ENCODE measurements at regions not wholly inside any gene's neighbourhood (a gene's known extent, or its start where the extent isn't known, plus 50 kb on each side); places are given as distances from the start of the nearest gene placed in this dataset.

GRCh38 chr6:113194090-113194489 is 663.1 kb upstream of the MARCKS start:
- Histone ChIP-seq H3K27me3 (no peaks in the 10 kb centered on the region), H3K36me3 (no peaks in the 10 kb centered on the region), H3K4me3 (no peak overlapping the region), H3K9me3 (no peaks in the 10 kb centered on the region), H3K27ac (no peak overlapping the region), H3K4me1 (no peaks in the 10 kb centered on the region)
- intact Hi-C loops (cut with DNase I) = no loop called here
- TF ChIP-seq CTCF (IDR thresholded peaks at IDR 0.05) (no peak), POLR2A (IDR thresholded peaks at IDR 0.05) (no peak)
- DNase-seq = no peak
- 66 to 70% methylated on average over 2 of the region's 2 CpGs for WGBS, 2 donors

GRCh38 chr6:113202852-113203714 is 654.1 kb upstream of the MARCKS start:
- intact Hi-C loops (cut with DNase I) = no loop called here
- 78 to 90% methylated on average over 4 of the region's 4 CpGs for WGBS, 2 donors
- Histone ChIP-seq H3K27ac (no peak overlapping the region), H3K4me1 (no peaks in the 10 kb centered on the region), H3K9me3 (no peaks in the 10 kb centered on the region), H3K4me3 (no peak overlapping the region), H3K36me3 (no peaks in the 10 kb centered on the region), H3K27me3 (no peaks in the 10 kb centered on the region)
- DNase-seq = no peak
- TF ChIP-seq POLR2A (IDR thresholded peaks at IDR 0.05) (no peak), CTCF (IDR thresholded peaks at IDR 0.05) (no peak)

GRCh38 chr6:113203715-113204110 is 653.4 kb upstream of the MARCKS start:
- Histone ChIP-seq H3K27ac (no peak overlapping the region), H3K9me3 (no peaks in the 10 kb centered on the region), H3K27me3 (no peaks in the 10 kb centered on the region), H3K4me1 (no peaks in the 10 kb centered on the region), H3K4me3 (no peak overlapping the region), H3K36me3 (no peaks in the 10 kb centered on the region)
- 87 to 94% methylated on average over 4 of the region's 4 CpGs for WGBS, 2 donors
- intact Hi-C loops (cut with DNase I) = no loop called here
- DNase-seq = no peak
- TF ChIP-seq CTCF (IDR thresholded peaks at IDR 0.05) (no peak), POLR2A (IDR thresholded peaks at IDR 0.05) (no peak)

- H3K27ac ChIP-seq = no peak overlapping the region
- H3K4me3 ChIP-seq = no peak overlapping the region
- H3K36me3 ChIP-seq = no peaks in the 10 kb centered on the region
- TF ChIP-seq POLR2A (IDR thresholded peaks at IDR 0.05) = no peak
- no peak for TF ChIP-seq CTCF (IDR thresholded peaks at IDR 0.05)
- WGBS, 2 donors = 73 to 90% methylated on average over 1 of the region's 1 CpG
- intact Hi-C loops (cut with DNase I) = no loop called here
- H3K9me3 ChIP-seq = no peaks in the 10 kb centered on the region
- no peaks in the 10 kb centered on the region for H3K27me3 ChIP-seq
- DNase-seq = no peak
- no peaks in the 10 kb centered on the region for H3K4me1 ChIP-seq
Observed at GRCh38 chr6:113205553-113205952, 651.6 kb upstream of the MARCKS start.

GRCh38 chr6:113208726-113209125 is 648.4 kb upstream of the MARCKS start:
- TF ChIP-seq POLR2A (IDR thresholded peaks at IDR 0.05) = no peak
- no peak for TF ChIP-seq CTCF (IDR thresholded peaks at IDR 0.05)
- Histone ChIP-seq H3K27me3 (no peaks in the 10 kb centered on the region), H3K4me3 (no peak overlapping the region), H3K9me3 (no peaks in the 10 kb centered on the region), H3K4me1 (no peaks in the 10 kb centered on the region), H3K36me3 (no peaks in the 10 kb centered on the region), H3K27ac (no peak overlapping the region)
- intact Hi-C loops (cut with DNase I) = no loop called here
- WGBS, 2 donors = 95% methylated on average over 2 of the region's 2 CpGs
- no peak for DNase-seq

Data from esophagus squamous epithelium (tissue), 5 donors.